AG09319 (cell line): ENCODE measurements at regions not wholly inside any gene's neighbourhood (a gene's known extent, or its start where the extent isn't known, plus 50 kb on each side); places are given as distances from the start of the nearest gene placed in this dataset.

Experiments used
- DNase-seq: peaks from one replicate; pipeline ENCODE4 v3.0.0-alpha.2; 2010; ENCODE audit warnings: low read depth; ENCODE audit errors: extremely low read depth
- TF ChIP-seq, protein P1 (sequence below): IDR thresholded peaks from 2 replicates; pipeline ENCODE4 v1.5.1; 2011; ENCODE audit warnings: low read depth, mild to moderate bottlenecking, inconsistent platforms, low read length, moderate library complexity

DNA sequence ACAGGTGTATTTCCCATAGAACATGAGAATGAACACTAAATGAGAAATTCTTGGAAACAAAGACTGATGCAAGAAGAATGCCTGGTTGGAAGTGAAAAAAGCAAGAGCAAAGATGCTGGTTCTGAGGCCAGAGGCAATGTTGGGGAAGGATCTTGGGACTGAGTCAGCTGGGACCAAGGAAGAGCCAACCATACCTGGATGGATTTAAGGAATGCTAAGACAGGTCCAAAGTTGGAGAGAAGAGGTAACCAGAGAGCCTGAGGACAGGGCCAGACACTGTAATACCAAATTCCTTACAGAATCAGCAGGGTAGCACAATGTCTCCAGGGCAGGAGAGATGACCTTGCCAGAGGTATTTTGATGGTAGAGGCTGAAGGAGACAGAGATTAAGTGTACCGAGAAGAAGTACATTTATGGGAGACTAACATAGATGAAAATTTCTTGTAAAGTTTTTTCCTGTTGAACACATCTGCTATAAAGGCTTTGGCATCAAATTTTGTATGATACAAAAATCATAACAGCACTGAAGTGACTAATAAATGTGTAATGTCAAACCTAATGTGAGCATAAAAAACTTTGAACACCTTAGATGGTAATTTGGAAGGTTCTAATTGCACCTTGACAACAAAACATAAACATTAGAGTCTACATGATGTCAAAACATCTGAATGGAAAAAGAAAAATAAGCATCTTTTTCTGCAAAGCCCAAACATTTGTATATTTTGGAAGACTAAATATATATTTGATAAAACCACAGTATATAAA lies 221.7 kb upstream of the MARCKS start:
- TF ChIP-seq, protein P1, sequence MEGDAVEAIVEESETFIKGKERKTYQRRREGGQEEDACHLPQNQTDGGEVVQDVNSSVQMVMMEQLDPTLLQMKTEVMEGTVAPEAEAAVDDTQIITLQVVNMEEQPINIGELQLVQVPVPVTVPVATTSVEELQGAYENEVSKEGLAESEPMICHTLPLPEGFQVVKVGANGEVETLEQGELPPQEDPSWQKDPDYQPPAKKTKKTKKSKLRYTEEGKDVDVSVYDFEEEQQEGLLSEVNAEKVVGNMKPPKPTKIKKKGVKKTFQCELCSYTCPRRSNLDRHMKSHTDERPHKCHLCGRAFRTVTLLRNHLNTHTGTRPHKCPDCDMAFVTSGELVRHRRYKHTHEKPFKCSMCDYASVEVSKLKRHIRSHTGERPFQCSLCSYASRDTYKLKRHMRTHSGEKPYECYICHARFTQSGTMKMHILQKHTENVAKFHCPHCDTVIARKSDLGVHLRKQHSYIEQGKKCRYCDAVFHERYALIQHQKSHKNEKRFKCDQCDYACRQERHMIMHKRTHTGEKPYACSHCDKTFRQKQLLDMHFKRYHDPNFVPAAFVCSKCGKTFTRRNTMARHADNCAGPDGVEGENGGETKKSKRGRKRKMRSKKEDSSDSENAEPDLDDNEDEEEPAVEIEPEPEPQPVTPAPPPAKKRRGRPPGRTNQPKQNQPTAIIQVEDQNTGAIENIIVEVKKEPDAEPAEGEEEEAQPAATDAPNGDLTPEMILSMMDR, result no peak
- DNase-seq, result no peak

- no peak for DNase-seq
- TF ChIP-seq, protein P1, result no peak
Observed at GRCh38 chr6:113636357-113636824, 220.8 kb upstream of the MARCKS start.

DNA sequence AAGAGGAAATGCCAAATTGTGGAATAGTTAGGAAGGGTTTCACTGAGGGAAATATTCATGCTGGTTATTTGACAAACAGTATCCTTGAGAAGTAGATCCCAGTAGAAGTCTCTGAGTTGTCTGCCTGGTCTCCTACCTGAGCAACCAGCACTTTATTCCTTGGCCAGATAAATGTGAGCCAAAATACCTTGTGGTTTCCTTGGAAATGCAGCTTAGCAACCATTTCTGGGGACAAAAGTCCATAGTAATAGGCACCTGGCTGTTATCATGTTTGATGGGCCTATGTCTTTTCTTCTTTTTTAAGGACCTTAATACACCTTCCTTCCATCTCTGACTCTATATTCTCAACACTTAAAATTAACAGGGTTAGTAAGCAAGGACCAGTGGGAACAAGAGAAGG lies 217.1 kb upstream of the MARCKS start:
- TF ChIP-seq, protein P1, result no peak

GRCh38 chr6:113642001-113642713 lies 215.0 kb upstream of the MARCKS start:
- no peak for DNase-seq
- TF ChIP-seq, protein P1, result no peak

More for the DNA sequence above, 217.1 kb upstream of the MARCKS start:
- DNase-seq, result no peak

GRCh38 chr6:113642714-113643406 lies 214.3 kb upstream of the MARCKS start:
- no peak for DNase-seq

GRCh38 chr6:113643407-113643770 lies 213.8 kb upstream of the MARCKS start:
- DNase-seq, result no peak
- TF ChIP-seq, protein P1, result no peak

More at GRCh38 chr6:113642714-113643406, 214.3 kb upstream of the MARCKS start:
- TF ChIP-seq, protein P1, result no peak
